EL (cell line): ENCODE measurements at regions not wholly inside any gene's neighbourhood (a gene's known extent, or its start where the extent isn't known, plus 50 kb on each side); places are given as distances from the start of the nearest gene placed in this dataset.
"Not testable (repeated sequence)": the region's sequence is repeated elsewhere in the genome, so short reads cannot be mapped to it uniquely, and the experiment has no call there.

Experiments
- DNase-seq: peaks from one replicate; pipeline ENCODE4 v3.0.0-alpha.2; 2016

DNA sequence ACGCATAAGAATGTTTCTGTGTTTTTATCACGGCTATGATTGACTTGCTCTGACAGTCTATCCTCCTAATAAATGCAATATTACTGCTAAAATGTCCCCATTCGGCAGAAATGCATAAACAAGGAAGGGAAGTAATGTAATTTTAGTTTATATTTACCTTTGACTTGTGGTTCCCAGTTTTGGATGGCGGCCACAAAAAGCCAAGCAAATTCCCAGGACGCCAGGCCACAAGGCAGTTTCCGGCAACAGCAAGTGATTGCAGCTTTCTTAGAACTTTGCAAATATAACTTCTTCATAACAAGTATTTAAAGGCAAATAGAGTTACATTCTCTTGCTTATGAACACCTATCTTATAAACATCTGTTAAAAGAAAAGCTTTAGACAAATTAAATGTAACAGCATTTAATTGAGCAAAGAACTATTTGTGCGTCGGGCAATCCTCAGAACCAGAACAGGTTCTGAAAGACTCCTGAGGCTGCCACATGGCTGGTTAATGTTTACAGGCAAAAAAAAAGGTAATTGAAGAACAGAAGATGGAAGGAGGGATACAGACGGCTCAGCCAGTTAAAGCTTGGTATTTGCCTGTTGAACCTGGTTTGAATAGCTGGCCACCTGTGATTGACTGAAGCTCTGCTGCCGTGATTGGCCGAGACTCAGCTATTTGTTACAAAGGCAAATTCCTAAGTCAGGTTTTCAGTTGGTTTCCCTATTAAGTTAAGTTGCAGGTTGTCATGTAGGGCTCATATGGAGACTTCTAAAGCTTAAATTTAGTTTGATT is 80.8 kb downstream of the C21orf91 start:
- DNase-seq = no peak

DNA sequence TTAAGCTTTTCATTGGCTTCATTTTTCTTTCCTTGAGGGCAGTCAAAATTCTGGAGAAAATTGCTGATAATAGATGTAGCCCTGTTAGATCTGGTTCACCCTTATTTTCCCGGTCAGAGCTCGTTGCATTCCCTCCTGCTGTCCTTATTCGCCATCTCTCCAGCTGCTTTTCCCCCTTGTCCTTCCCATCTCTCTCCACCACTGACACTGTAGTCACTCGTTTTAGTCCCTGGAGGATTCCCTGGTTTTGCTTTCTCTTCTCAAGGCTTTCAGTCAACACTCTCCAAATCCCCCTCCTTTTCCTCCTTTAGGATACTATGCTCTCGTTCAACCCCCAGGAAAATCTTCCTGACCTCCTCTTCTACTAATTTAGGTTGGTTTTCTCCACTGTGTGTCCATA is 83.1 kb downstream of the C21orf91 start:
- no peak for DNase-seq

DNA sequence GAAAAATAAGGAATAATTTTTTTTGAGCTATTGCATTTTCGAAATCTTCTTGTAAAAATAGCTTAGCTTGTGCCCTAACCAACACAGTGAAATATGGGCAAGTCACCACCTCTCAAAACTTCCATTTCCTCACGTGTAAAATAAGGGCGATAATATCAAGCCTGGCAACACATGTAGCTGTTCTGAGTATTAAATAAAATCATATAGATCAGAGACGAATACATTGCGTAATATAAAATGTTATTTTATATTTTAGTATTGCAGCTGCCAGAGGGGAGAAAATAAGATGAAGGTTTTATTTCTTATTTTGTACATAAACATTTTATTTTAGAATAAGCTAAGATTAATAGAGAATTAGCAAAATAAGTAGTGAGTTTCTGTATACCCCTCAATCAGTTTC is 85.9 kb downstream of the C21orf91 start:
- DNase-seq = no peak

DNA sequence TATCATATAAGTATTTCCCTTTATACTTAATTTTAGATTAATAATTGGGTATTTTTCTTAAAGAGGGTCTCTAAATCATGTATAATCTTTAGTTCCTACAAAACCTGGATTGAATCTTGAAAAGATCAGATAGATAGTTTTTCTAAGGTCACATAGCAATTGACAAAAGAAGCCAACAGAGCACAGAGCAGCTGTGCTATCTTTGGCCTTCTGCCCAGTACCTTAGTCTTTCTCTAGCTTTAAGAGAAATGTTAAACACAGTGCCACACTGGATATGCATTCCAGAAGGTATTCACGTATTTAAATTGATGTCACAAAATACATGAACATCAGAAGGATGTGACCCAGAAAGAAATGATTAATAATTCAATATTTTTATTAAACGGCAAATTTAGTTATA is 86.8 kb downstream of the C21orf91 start:
- no peak for DNase-seq

DNA sequence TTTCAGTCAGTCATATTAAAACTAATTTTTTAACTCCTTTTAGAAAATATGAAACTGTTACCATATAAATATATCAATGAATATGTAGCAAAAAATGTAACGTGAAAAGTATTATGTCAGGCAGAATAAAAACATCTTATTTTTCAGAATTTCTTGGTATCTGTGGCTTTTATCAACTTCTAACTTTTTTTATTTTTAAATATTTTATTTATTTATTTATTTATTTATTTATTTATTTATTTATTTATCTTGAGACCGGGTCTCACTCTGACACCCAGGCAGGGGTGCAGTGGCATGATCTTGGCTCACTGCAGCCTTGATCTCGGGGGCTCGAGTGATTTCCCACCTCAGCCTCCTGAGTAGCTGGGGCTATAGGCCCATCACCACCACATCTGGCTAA is 87.6 kb downstream of the C21orf91 start:
- DNase-seq = no peak

DNA sequence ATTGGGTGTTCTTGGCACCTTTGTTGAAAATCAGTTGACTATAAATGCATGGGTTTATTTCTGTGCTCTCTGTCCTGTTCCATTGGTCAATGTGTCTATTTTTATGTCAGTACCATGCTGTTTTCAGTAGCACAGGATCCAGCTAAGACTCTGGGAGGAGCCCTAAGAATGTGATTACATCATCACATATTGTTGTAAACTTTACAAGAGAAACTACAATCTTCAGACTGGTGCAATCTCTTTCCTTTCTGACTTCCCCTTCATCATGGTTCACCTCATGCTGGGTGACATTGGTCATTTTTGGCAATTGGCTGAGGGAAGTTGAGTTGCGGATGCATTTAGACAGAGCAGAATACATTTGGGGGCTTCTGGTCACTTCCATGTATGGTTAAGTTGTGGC is 88.4 kb downstream of the C21orf91 start:
- no peak for DNase-seq

DNA sequence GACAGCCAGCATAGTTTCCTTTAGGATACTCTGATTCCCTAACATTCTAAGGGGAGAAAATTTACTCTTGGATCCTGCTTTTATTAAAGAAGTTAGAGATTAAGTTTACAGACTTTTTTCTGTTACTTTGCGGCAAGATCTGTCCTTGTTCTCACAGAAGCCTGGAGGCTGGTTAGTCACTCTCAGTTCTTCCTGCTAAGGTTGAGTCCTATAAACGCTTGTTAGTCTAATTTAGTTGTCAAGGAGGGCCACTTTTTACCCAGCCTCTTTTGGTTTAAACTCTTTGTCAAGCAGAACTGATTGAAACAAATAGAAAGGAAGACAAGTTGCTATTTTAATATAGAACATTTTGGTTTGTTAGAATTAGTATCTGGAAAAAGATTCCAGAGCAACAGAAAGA is 89.7 kb downstream of the C21orf91 start:
- no peak for DNase-seq

DNA sequence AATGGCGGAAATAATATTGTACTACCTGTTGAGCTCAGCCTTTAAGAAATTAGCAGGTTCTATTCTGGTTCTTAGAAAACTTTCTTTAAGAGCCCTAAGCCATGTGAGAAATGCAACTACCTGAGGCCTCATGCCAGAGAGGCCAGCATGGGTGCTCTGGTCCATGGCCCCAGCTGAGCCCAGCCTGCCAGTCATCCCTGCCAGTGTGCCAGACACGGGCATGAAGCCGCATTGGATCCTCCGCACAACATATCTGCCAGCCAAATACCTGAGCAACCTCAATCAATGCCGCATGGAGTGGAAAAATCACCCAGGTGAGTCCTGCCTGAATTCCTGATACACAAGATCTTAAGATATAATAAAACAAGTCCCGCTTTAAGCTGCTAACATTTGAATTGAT is 91.8 kb downstream of the C21orf91 start:
- no peak for DNase-seq

DNA sequence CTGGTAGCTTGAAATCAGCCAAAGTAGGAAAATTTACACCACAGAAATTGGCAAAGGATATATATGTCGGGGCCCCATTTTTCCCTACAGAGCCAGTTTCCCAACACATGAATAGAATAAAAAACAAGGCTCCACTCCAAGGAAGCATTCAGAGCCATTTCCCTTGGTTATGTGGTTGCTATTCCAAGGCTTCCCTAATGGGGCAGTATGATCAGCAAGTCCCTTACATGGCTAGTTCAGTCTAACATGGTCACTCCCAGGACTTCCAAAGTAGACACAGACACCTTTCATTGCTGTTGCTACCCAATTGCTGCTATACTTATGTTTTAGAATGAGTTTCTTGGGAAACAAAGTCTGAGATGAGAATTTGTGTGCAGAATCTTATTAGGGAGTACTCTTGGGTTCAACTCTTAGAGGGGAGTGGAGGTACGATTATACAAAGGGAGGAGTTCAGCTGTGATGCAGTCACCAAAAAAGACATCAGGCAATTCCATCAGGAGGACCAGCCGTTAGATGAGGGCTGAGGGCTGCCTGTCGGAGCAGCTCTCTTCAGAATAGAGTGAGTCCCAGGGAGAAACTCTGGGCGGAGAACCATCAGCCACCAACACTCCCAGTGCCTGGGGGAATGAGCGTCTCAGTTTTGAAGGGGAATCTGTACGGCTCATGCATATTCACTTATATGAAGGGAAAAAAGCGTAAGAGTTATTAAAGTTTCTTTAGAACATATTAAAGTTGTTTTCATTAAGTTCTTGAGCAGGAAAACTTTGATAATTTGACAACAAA is 92.9 kb downstream of the C21orf91 start:
- DNase-seq = no peak

DNA sequence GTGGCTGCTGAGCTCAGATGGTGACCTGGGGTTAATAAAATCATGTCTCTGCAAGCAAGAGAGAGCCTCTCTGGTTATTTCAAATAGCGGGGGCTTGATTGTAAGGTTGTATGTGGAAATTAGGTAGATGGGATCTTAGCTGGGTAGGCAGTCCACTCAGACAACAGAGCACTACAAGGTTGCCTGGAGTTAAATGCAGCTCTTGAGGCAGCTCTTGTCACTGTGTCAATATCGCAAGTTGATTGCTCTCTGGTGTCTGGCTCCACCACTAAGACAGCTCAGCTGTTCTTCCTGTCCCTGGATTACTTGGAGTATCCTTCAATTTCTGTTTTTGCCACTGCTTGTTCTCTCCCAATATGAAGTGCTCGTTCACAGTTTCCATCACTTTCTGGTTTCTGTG is 93.8 kb downstream of the C21orf91 start:
- DNase-seq = no peak

DNA sequence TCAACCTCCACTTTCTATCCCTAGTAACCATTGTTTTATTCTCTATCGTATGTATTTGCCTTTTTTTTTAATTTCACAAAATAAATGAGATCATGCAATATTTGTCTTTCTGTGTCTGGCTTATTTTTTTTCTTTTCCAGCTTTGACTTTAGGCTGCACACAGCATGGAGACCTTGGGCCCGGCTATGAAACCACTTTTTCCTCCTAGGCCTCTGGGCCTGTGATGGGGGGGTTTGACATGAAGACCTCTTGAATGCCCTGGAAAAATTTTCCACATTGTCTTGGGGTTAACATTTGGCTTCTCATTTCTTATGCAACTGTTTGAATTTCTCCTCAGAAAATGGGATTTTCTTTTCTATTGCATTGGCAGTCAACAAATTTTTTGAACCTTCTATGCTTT is 100.2 kb upstream of the BTG3 start:
- DNase-seq = no peak

DNA sequence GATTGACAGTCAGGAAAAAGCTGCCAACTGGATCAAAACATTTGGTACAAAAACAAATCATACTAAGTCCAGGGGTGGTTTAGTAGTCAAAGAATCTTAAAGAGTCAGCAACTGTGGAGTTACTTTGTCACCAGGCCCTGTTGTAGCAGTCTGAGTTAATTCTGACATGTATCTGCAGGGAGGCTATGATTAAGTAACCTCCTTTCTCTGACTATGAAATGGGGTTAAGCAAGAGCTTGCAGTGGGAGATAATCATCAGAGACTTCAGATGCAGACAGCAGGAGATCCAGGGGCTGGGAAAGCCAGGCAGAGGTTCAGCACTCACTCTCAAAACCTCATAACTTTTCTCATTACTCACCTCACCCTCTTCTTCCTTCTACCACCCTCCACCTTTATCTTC is 99.2 kb upstream of the BTG3 start:
- DNase-seq = no peak

DNA sequence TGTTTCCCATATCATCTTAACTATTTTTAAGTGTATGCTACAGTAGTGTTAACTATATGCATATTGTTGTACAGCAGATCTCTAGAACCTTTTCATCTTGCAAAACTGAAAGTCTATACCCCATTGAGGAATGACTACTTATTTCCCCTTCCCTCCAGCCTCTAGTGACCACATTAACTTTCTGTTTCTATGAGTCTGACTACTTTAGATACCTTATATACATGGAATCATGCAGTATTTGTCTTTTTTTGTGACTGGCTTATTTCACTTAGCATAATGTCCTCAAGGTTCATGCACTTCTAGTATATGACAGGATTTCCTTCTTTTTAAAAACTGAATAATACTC is 96.5 kb upstream of the BTG3 start:
- DNase-seq = no peak

DNA sequence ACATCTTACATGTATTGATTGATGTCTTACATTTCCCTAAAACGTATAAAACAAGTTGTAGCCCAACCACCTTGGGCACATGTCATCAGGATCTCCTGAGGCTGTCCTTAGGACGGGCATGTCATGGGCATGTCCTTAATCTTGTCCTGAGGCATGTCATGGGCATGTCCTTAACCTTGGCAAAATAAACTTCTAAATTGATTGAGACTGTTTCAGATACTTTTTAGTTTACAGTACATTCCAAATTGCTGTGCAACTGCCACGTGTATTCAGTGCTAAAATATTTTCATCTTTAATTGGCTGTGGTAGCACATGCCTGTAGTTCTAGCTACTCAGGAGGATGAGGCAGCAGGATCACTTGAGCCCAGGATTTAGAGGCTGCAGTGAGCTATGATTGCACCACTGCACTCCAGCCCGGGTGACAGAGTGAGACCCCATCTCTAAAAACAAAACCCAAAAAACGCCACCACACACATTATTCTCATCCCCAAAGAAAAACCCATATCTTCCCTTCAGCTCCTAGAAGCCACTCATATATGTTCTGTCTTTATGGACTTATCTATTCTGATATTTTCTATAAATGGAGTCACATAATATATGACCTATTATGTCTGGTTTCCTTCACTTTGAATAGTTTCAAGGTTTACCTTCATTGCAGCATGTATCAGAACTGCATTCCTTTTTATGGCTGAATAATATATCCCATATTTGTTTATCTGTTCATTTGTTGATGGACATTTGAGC is 96.0 kb upstream of the BTG3 start:
- DNase-seq = peak; percentile 8

DNA sequence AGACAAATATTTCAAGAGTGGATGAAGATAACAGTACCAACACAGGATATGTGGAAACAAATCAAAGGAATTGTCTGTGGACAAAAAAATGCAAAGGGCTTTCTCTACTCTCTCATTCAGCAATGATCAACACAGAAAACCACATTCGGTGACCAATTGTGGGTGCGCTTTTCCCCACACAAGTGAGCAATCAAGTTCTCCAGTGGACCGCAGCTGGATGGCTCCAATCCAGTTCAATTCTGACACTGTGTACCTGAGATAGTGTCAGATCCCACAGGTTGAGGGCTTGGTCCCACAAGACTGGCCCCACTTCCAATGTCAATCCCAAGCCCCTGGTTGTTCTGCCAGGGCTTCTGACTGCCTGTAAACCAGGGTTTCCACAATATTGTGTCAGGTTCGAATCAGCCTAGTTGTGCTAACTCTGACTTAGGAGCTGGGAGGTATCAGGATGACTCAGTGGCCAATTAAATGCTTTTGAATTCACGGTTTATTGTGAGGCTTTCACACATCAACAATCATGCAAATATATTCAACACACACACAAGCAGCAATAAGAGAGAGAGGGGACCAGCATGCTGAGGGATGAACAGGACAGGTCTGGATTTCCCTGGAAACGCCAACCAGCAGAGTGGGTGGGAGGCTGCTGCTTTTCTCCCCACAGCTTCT is 87.0 kb upstream of the BTG3 start:
- DNase-seq = no peak

DNA sequence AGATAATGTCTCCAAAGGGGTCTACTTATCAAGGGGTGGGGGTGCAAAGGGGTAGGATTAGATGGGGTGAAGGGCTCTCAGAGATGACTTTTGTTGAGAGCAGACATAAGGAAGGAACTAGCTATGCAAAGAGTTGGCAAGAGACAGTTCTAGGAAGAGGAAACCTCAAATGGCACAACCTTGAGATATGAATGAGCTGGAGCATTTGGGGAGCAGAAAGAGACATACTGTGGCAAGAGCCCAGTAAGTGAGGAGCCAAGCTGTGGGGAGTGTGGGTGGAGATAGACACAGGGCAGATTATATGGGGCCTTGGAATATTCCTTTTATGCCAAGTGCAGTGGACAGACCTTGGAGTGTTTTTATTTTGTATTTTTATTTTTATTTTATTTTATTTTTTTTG is 84.8 kb upstream of the BTG3 start:
- no peak for DNase-seq

DNA sequence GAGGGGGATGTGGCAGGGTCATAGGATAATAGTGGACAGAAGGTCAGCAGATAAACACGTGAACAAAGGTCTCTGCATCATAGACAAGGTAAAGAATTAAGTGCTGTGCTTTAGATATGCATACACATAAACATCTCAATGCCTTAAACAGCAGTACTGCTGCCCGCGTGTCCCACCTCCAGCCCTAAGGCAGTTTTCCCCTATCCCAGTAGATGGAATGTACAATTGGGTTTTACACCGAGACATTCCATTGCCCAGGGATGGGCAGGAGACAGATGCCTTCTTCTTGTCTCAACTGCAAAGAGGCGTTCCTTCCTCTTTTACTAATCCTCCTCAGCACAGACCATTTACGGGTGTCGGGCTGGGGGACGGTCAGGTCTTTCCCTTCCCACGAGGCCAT is 81.7 kb upstream of the BTG3 start:
- not testable (repeated sequence) for DNase-seq

DNA sequence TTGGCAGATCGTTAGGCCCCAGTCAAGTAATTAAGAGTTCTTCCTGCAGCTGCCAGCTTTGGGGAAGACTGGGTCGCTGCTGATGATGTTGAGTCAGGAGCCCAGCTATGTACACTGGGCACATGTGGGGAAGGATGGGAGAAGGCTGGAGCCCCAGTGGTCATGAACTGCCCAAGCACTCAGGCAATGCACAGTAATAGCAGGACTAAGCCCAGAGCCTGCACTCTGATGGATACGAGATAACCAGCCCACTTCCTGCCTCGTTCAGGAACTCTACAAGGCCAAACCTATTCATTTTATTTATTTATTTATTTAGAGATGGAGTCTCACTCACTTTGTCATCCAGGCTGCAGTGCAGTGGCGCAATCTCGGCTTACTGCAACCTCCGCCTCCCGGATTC is 81.1 kb upstream of the BTG3 start:
- no peak for DNase-seq

DNA sequence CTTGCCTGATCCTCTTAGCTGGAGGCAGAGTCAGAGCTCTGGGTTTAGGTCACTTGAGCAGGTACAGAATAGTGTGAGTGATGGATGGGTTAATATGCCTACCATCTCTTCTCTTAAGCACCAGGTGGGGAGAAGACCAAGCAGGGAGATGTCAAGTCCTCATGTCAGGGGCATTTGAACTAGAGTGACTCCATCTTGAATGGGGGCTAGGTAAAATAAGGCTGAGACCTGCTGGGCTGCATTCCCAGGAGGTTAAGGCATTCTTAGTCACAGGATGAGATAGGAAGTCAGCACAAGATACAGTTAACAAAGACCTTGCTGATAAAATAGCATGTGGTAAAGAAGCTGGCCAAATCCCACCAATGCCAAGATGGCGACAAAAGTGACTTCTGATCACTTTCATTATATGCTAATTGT is 77.4 kb upstream of the BTG3 start:
- DNase-seq = no peak

DNA sequence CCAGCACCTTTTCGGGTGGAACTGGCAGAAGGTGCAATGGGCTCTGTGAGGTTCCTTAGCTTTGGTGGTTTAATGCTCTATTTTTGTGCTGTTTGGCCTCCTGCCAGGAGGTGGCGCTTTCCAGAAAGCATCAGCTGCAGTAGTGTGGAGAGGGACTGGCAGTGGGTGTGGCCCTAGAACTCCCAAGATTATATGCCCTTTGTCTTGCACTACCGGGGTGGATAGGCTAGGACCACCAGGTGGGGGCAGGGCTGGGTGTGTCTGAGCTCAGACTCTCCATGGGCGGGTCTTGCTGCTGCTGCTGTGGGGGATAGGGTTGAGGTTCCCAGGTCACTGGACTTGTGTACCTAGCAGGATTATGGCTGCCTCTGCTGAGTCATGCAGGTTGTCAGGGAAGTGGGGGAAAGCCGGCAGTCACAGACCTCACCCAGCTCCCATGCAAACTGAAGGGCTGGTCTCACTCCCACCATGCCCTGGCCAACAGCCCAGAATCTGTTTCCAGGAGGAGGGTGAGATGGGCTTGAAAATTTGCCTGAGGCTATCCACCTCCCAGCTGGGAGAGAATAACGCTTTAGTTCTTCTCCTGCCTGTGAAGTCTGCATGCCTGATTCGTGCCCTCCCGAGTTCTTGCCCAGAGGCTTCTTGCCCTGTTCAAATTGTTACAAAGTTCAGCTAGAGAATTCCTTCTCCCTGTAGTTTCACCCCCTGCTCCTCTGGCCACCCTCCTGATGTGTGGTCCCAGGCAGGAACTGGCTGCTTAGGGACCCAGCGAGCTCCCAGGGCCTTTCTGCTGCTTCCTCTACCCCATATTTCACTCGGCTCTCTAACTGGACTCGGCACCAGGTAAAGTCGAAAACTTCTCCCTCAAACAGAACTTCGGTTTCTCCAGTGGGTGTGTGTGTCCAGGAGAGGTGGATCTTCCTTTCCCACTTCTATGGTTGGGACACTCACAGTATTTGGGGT is 76.5 kb upstream of the BTG3 start:
- DNase-seq = peak; percentile 28

DNA sequence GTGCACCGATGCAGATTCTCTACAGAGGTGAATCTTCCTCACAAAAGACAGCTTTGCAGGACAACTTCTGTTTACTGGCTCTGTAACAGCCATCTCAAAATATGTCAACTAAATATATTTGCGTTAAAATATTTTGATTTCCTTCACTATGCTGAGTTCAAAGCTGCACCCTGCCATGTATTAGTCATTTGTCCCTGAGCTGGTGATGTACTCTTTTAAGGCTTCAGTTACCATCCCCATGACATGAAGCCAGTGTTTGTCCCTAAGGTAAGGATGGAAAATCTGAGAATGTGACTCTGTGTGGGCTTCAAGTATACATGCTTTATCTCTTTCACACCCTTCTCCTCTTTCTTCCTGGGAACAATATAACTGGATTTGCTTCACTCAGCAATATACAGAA is 70.2 kb upstream of the BTG3 start:
- DNase-seq = no peak

DNA sequence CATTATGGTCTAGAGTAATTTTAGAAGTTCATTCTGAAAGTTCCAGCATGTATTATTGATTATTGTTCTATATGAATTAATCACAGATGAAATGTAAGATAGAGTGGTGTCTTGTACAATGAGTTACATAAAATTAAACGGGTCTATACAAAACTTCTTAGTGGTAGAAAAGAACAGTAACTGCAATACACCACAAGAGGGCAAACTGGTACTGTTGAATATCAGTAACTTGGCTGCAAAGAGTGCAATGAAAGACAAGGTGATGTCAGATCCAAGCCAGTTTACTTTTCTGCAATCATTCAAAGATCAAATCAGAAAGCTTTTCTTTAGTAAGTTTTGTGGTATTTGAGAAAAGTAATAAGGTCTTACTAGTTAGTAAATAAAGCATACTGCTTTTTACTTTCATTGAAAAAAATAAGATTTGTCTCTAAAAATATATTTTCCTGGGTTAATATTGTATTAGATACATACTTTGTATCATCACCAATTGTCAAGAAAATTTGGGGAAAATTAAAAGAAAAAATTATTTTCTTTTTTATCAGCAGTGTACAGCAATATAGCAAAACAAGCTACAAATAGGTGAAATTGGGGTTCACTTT is 66.4 kb upstream of the BTG3 start:
- peak; percentile 51 for DNase-seq
